CD8-positive, alpha-beta memory T cell (primary cell): ENCODE measurements at regions not wholly inside any gene's neighbourhood (a gene's known extent, or its start where the extent isn't known, plus 50 kb on each side); places are given as distances from the start of the nearest gene placed in this dataset.

Source experiments
- CTCF ChIA-PET: fragments of 350-600 bp; sonication (Branson Sonifier 250); formaldehyde crosslinking; loops from one replicate; lab custom pipeline; 2021; ENCODE audit warnings: antibody characterized with exemption; lab: Charles Lee
- POLR2A ChIA-PET: fragments of 350-600 bp; sonication (Branson Sonifier 250); formaldehyde crosslinking; loops from one replicate; lab custom pipeline; 2021; ENCODE audit warnings: antibody characterized with exemption; lab: Charles Lee
- DNase-seq, 5 donors: peaks; one replicate each; pipeline versions ENCODE4 v3.0.0 to v3.0.0-alpha.2; 2020 to 2022; ENCODE audit warnings: mixed read lengths in 1 of 5
- H3K27ac ChIP-seq: one replicate; pipeline ENCODE4 v1.7.0; 2013; ENCODE audit warnings: low read depth, mild to moderate bottlenecking, low read length, moderate library complexity
- H3K27me3 ChIP-seq: 2 replicates; pipeline ENCODE4 v1.7.0; 2013; ENCODE audit warnings: low read length, mild to moderate bottlenecking; ENCODE audit not compliant: insufficient read depth, poor library complexity, severe bottlenecking
- H3K36me3 ChIP-seq: 2 replicates; pipeline ENCODE4 v1.7.0; 2013; ENCODE audit warnings: mild to moderate bottlenecking, low read length, moderate library complexity; ENCODE audit not compliant: insufficient read depth
- H3K4me1 ChIP-seq: 2 replicates; pipeline ENCODE4 v1.7.0; 2013; ENCODE audit warnings: mild to moderate bottlenecking, low read length, moderate library complexity; ENCODE audit not compliant: insufficient read depth
- H3K4me3 ChIP-seq: 2 replicates; pipeline ENCODE4 v1.7.0; 2013; ENCODE audit warnings: mild to moderate bottlenecking, low read length
- H3K9me3 ChIP-seq: 2 replicates; pipeline ENCODE4 v1.7.0; 2013; ENCODE audit warnings: mild to moderate bottlenecking, low read length
- H3K27ac Mint-ChIP-seq, 8 donors: one replicate each; pipeline ENCODE4 v1.8.0; 2020 to 2021; ENCODE audit warnings: mixed read lengths in 8 of 8, mild to moderate bottlenecking in 6 of 8, inconsistent platforms in 3 of 8, moderate library complexity in 3 of 8
- H3K27me3 Mint-ChIP-seq, 2 donors: one replicate each; pipeline ENCODE4 v1.8.0; 2020 to 2021; ENCODE audit warnings: mixed read lengths in 2 of 2, mild to moderate bottlenecking in 1 of 2, moderate library complexity in 1 of 2
- H3K36me3 Mint-ChIP-seq, 3 donors: one replicate each; pipeline ENCODE4 v1.8.0; 2020 to 2021; ENCODE audit warnings: mixed read lengths in 3 of 3, inconsistent platforms in 1 of 3, mild to moderate bottlenecking in 1 of 3
- H3K4me1 Mint-ChIP-seq, 3 donors: one replicate each; pipeline ENCODE4 v1.8.0; 2020 to 2021; ENCODE audit warnings: mixed read lengths in 3 of 3, inconsistent platforms in 1 of 3, mild to moderate bottlenecking in 1 of 3
- H3K4me3 Mint-ChIP-seq, 7 donors: one replicate each; pipeline ENCODE4 v1.8.0; 2020 to 2021; ENCODE audit warnings: mixed read lengths in 7 of 7, mild to moderate bottlenecking in 6 of 7, moderate library complexity in 4 of 7, inconsistent platforms in 2 of 7
- H3K9me3 Mint-ChIP-seq, 5 donors: one replicate each; pipeline ENCODE4 v1.8.0; 2020 to 2022; ENCODE audit warnings: mixed read lengths in 5 of 5, mild to moderate bottlenecking in 3 of 5, moderate library complexity in 2 of 5, inconsistent platforms in 1 of 5

- Mint-ChIP-seq H3K4me3 (no peak overlapping the region), H3K36me3 (no peaks in the 10 kb centered on the region), H3K27ac (no peak overlapping the region), H3K9me3 (peaks cover 2 to 12% (median 6%) of the 10 kb centered on the region in 5 donors), H3K27me3 (no peaks in the 10 kb centered on the region), H3K4me1 (no peaks in the 10 kb centered on the region)
- Histone ChIP-seq H3K4me1 (no peaks in the 10 kb centered on the region), H3K27ac (no peak overlapping the region), H3K27me3 (no peaks in the 10 kb centered on the region), H3K36me3 (no peaks in the 10 kb centered on the region), H3K9me3 (no peaks in the 10 kb centered on the region), H3K4me3 (no peak overlapping the region)
- POLR2A ChIA-PET = no interaction called here
- no peak for DNase-seq
- CTCF ChIA-PET = no interaction called here
Observed at GRCh38 chr4:34253239-34253638, 1991.1 kb downstream of the ARAP2 start.

- CTCF ChIA-PET = no interaction called here
- DNase-seq = no peak
- Mint-ChIP-seq H3K27me3 (no peaks in the 10 kb centered on the region), H3K4me3 (no peak overlapping the region), H3K9me3 (peaks cover 4 to 13% (median 8%) of the 10 kb centered on the region in 5 donors), H3K27ac (no peak overlapping the region), H3K4me1 (no peaks in the 10 kb centered on the region), H3K36me3 (peaks cover 0 to 1% (median 0%) of the 10 kb centered on the region in 3 donors)
- Histone ChIP-seq H3K27ac (no peak overlapping the region), H3K27me3 (no peaks in the 10 kb centered on the region), H3K9me3 (no peaks in the 10 kb centered on the region), H3K4me1 (no peaks in the 10 kb centered on the region), H3K4me3 (no peak overlapping the region), H3K36me3 (no peaks in the 10 kb centered on the region)
- POLR2A ChIA-PET = no interaction called here
Observed at GRCh38 chr4:34258176-34258575, 1986.1 kb downstream of the ARAP2 start.

- ChIA-PET POLR2A (no interaction called here), CTCF (no interaction called here)
- H3K4me1 Mint-ChIP-seq = no peaks in the 10 kb centered on the region
- Histone ChIP-seq H3K4me1 (no peaks in the 10 kb centered on the region), H3K36me3 (no peaks in the 10 kb centered on the region), H3K4me3 (no peak overlapping the region), H3K27me3 (no peaks in the 10 kb centered on the region), H3K9me3 (no peaks in the 10 kb centered on the region), H3K27ac (no peak overlapping the region)
- H3K9me3 Mint-ChIP-seq = peaks cover 6 to 28% (median 14%) of the 10 kb centered on the region in 5 donors
- H3K27me3 Mint-ChIP-seq = no peaks in the 10 kb centered on the region
- no peak overlapping the region for H3K4me3 Mint-ChIP-seq
- no peak for DNase-seq
- H3K27ac Mint-ChIP-seq = no peak overlapping the region
- H3K36me3 Mint-ChIP-seq = peaks cover 0 to 1% (median 0%) of the 10 kb centered on the region in 3 donors
Observed at GRCh38 chr4:34261799-34262314, 1982.5 kb downstream of the ARAP2 start.

- ChIA-PET CTCF (no interaction called here), POLR2A (no interaction called here)
- H3K9me3 Mint-ChIP-seq = peaks cover 6 to 28% (median 12%) of the 10 kb centered on the region in 5 donors
- H3K4me3 Mint-ChIP-seq = no peak overlapping the region
- Histone ChIP-seq H3K4me1 (no peaks in the 10 kb centered on the region), H3K27ac (no peak overlapping the region), H3K4me3 (no peak overlapping the region), H3K27me3 (no peaks in the 10 kb centered on the region), H3K36me3 (no peaks in the 10 kb centered on the region), H3K9me3 (no peaks in the 10 kb centered on the region)
- no peaks in the 10 kb centered on the region for H3K27me3 Mint-ChIP-seq
- DNase-seq = no peak
- H3K4me1 Mint-ChIP-seq = no peaks in the 10 kb centered on the region
- no peaks in the 10 kb centered on the region for H3K36me3 Mint-ChIP-seq
- H3K27ac Mint-ChIP-seq = no peak overlapping the region
Observed at GRCh38 chr4:34269613-34270012, 1974.7 kb downstream of the ARAP2 start.

GRCh38 chr4:34271479-34272355 is 1972.6 kb downstream of the ARAP2 start:
- H3K4me3 Mint-ChIP-seq = no peak overlapping the region
- H3K4me1 Mint-ChIP-seq = no peaks in the 10 kb centered on the region
- H3K4me3 ChIP-seq = no peak overlapping the region
- H3K27me3 ChIP-seq = no peaks in the 10 kb centered on the region
- no peaks in the 10 kb centered on the region for H3K27me3 Mint-ChIP-seq
- no peak overlapping the region for H3K27ac Mint-ChIP-seq
- no peaks in the 10 kb centered on the region for H3K9me3 ChIP-seq
- no peaks in the 10 kb centered on the region for H3K36me3 Mint-ChIP-seq
- peaks cover 2 to 23% (median 6%) of the 10 kb centered on the region in 5 donors for H3K9me3 Mint-ChIP-seq
- H3K4me1 ChIP-seq = no peaks in the 10 kb centered on the region
- ChIA-PET CTCF (no interaction called here), POLR2A (no interaction called here)
- no peak for DNase-seq
- no peak overlapping the region for H3K27ac ChIP-seq
- H3K36me3 ChIP-seq = no peaks in the 10 kb centered on the region

GRCh38 chr4:34279011-34279410 is 1965.3 kb downstream of the ARAP2 start:
- Mint-ChIP-seq H3K27me3 (no peaks in the 10 kb centered on the region), H3K27ac (no peak overlapping the region), H3K9me3 (peaks cover 0 to 39% (median 7%) of the 10 kb centered on the region in 5 donors), H3K36me3 (no peaks in the 10 kb centered on the region), H3K4me3 (no peak overlapping the region), H3K4me1 (no peaks in the 10 kb centered on the region)
- H3K9me3 ChIP-seq = peaks cover 5% of the 10 kb centered on the region
- no peaks in the 10 kb centered on the region for H3K36me3 ChIP-seq
- DNase-seq = no peak
- no peaks in the 10 kb centered on the region for H3K4me1 ChIP-seq
- no peak overlapping the region for H3K4me3 ChIP-seq
- ChIA-PET POLR2A (no interaction called here), CTCF (no interaction called here)
- no peak overlapping the region for H3K27ac ChIP-seq
- H3K27me3 ChIP-seq = no peaks in the 10 kb centered on the region

GRCh38 chr4:34280131-34280530 is 1964.2 kb downstream of the ARAP2 start:
- DNase-seq = no peak

GRCh38 chr4:34281826-34282225 is 1962.5 kb downstream of the ARAP2 start:
- peaks cover 5% of the 10 kb centered on the region for H3K9me3 ChIP-seq
- POLR2A ChIA-PET = no interaction called here
- no peaks in the 10 kb centered on the region for H3K4me1 ChIP-seq
- CTCF ChIA-PET = no interaction called here
- no peak for DNase-seq
- Mint-ChIP-seq H3K4me1 (no peaks in the 10 kb centered on the region), H3K4me3 (no peak overlapping the region), H3K27me3 (no peaks in the 10 kb centered on the region), H3K9me3 (peaks cover 0 to 26% (median 5%) of the 10 kb centered on the region in 5 donors), H3K36me3 (no peaks in the 10 kb centered on the region), H3K27ac (no peak overlapping the region)
- no peak overlapping the region for H3K27ac ChIP-seq
- H3K36me3 ChIP-seq = no peaks in the 10 kb centered on the region
- H3K4me3 ChIP-seq = no peak overlapping the region
- H3K27me3 ChIP-seq = no peaks in the 10 kb centered on the region

More at GRCh38 chr4:34280131-34280530, 1964.2 kb downstream of the ARAP2 start:
- Histone ChIP-seq H3K4me3 (no peak overlapping the region), H3K9me3 (peaks cover 5% of the 10 kb centered on the region), H3K27me3 (no peaks in the 10 kb centered on the region), H3K36me3 (no peaks in the 10 kb centered on the region), H3K4me1 (no peaks in the 10 kb centered on the region), H3K27ac (no peak overlapping the region)
- peaks cover 0 to 30% (median 7%) of the 10 kb centered on the region in 5 donors for H3K9me3 Mint-ChIP-seq
- POLR2A ChIA-PET = no interaction called here
- H3K36me3 Mint-ChIP-seq = no peaks in the 10 kb centered on the region
- no peaks in the 10 kb centered on the region for H3K4me1 Mint-ChIP-seq
- no peak overlapping the region for H3K27ac Mint-ChIP-seq
- CTCF ChIA-PET = no interaction called here
- H3K4me3 Mint-ChIP-seq = no peak overlapping the region
- no peaks in the 10 kb centered on the region for H3K27me3 Mint-ChIP-seq
